Choroid plexus epithelial cell (primary cell): ENCODE measurements at regions not wholly inside any gene's neighbourhood (a gene's known extent, or its start where the extent isn't known, plus 50 kb on each side); places are given as distances from the start of the nearest gene placed in this dataset.

ENCODE experiments used
- DNase-seq: peaks from one replicate; pipeline ENCODE4 v3.0.0-alpha.2; 2010; ENCODE audit warnings: low read depth
- H3K4me3 ChIP-seq: 2 replicates; pipeline ENCODE4 v1.5.1; 2011; ENCODE audit warnings: low read depth, mild to moderate bottlenecking, control low read depth, low read length, moderate library complexity
- TF ChIP-seq, protein P1 (sequence below): conservative IDR thresholded peaks from 2 replicates; pipeline ENCODE4 v1.5.1; 2011; ENCODE audit warnings: low read depth, mild to moderate bottlenecking, control low read depth, inconsistent platforms, low read length, moderate library complexity

DNA sequence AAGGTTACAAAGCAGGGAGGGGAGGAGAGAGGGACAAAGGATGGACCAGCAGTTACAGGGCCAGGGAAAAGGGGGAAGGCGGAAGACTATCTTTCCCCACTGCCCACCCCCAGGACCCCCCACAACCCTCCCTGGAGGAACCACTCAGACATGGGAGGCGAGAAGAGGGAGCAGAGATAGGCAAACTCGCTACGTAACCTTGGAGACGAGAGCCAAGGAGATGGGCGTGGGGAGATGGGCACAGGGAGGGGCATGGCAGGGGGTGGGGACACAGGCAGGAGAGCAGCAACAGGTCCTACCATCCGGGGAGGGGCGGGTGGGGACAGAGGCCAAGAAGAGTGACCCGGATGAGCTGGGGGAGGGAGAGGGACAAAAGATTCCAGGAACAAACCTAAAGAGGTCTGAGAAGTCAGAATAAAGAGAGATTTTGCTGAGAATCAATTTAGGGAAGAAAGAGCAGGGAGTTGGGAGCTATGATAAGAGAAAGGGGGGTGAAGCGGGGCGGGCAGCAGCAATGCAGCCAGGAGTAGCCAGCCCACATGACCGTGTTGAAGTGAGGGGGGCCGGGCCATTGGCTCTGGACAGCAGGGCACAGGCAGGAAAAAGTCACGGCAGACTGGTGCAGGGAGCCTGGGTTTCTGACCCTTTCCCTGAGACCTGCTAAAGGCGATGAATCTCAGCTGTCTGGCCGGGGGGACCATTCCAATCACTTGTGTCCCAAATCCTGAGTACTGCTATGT is 128.4 kb downstream of the BUD13 start:
- H3K4me3 ChIP-seq = no peak overlapping the region
- TF ChIP-seq, protein P1, sequence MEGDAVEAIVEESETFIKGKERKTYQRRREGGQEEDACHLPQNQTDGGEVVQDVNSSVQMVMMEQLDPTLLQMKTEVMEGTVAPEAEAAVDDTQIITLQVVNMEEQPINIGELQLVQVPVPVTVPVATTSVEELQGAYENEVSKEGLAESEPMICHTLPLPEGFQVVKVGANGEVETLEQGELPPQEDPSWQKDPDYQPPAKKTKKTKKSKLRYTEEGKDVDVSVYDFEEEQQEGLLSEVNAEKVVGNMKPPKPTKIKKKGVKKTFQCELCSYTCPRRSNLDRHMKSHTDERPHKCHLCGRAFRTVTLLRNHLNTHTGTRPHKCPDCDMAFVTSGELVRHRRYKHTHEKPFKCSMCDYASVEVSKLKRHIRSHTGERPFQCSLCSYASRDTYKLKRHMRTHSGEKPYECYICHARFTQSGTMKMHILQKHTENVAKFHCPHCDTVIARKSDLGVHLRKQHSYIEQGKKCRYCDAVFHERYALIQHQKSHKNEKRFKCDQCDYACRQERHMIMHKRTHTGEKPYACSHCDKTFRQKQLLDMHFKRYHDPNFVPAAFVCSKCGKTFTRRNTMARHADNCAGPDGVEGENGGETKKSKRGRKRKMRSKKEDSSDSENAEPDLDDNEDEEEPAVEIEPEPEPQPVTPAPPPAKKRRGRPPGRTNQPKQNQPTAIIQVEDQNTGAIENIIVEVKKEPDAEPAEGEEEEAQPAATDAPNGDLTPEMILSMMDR = no peak
- no peak for DNase-seq

DNA sequence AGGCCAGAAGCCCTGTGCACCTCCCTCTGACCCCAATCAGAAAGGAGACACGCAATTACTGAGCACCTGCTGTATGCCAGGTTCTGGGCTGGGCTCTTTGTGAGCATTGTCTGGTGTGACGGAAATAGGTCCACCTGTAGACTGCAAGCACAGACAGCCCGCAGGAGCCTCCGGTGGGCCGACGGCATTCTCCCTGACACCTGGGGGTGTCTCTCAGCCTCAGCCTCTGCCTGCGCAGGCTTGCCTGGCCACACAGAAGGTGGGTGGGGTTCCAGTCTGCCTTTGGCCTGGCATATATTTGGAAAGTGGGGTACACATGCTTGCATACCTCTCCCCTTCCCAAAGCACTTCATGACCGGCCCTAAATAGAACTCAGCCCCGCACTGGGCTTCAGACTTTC is 129.3 kb downstream of the BUD13 start:
- H3K4me3 ChIP-seq = no peak overlapping the region
- TF ChIP-seq, protein P1 = no peak
- no peak for DNase-seq

DNA sequence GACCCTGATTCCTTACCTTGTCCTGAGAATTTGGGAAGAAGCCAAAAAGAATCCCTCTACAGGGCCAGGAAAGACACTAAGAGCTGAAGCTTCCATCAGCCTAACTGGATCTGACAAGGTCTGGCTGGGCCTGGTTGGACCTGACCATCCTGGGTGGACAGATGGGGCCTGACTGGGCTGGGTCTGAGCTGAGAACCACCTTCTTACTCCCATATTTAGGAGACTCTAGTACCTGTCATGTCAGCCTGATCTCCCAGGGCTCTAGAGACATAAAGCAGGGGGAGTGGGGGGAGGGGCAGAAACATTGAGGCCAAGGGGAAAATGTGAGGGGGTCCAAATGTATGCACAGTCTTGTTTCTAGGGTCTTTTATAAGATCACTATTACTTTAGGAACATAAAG is 129.9 kb downstream of the BUD13 start:
- TF ChIP-seq, protein P1 = no peak
- DNase-seq = no peak
- H3K4me3 ChIP-seq = no peak overlapping the region

DNA sequence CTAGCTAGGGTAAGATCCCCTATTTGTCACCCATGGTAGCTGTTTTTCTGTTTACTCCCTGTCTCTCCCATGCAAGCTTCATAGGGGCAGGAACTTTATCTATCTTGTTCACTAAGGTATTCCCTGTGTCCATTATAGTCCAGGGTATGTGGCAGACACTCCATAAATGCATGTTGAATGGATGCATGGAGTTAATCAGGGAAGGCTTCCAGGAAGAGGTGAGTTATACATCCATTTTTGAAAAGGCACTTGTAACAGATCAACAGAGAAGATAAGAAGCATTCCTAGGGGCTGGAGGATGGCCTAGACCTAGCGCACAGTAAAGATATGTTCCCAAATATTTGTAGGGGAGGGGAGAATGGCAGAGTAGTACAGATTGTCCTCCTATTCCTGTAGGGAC is 130.3 kb downstream of the BUD13 start:
- TF ChIP-seq, protein P1 = no peak
- DNase-seq = no peak
- no peak overlapping the region for H3K4me3 ChIP-seq

DNA sequence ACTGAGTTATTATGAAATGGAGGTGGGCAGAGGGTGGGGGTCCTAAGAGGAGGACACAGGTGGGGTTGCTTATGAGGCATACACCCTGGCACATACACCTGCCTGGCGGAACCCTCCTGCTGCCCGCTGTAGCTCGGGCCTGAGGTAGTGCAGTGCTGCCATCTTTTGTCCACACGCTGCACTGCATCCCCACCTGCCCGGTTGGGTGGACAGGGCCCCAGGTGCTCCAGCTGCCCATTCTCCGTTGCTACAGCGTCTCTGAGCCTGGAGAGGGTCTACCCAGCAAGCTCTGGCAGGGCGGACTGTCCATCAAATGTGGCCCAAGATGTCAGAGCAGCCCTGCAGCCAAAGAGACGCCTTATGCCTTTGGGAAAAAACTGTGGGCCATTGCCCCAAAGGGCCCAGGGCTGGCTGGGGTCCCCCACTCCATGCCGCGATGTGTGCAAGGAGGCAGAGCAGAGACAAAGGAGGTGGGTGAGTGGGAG is 131.2 kb downstream of the BUD13 start:
- peak; percentile 39 for DNase-seq
- H3K4me3 ChIP-seq = no peak overlapping the region
- TF ChIP-seq, protein P1 = peak; percentile 75

DNA sequence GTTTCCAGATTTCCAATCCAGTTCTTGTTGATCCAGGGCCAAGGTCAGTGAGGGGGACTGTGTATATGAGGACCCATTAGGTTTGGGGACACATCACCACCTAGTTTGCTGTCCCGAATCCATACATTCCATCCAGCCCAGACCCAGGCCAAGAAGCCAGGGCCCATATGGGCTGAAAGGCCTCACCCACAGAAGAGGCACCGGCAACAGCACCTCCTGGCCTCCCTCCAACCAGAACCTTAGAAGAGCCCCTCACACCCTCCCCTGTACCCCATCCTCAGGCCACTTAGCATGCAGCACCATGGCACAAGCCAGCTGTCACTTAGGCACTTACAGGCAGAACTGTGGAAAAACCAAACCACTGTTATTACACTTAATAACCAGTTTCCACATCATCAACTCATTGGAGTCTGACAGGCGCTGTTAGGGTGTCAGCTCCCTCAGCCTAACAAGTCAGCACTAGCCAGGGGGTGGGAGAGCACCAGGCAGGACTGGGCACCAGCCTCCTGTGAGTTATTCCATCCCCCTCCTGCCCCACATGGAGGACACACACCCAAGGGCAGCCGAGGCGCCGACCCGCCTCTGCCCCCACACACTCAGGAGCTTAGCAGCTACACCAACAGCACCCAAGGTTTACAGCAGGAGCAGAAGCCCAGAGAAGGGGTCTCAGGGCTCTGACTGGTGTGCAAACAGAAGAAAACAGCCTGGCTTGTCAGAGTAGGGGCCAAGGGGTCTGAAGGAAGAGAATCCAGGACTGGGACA is 132.0 kb downstream of the BUD13 start:
- TF ChIP-seq, protein P1 = no peak
- no peak overlapping the region for H3K4me3 ChIP-seq
- DNase-seq = no peak
